Osteocyte (in vitro differentiated cells): ENCODE measurements at regions not wholly inside any gene's neighbourhood (a gene's known extent, or its start where the extent isn't known, plus 50 kb on each side); places are given as distances from the start of the nearest gene placed in this dataset.
"Not testable (repeated sequence)": the region's sequence is repeated elsewhere in the genome, so short reads cannot be mapped to it uniquely, and the experiment has no call there.

Experiments
- DNase-seq: peaks from one replicate; pipeline ENCODE4 v3.0.0; 2021; ENCODE audit warnings: mixed read lengths; ENCODE audit not compliant: unreplicated experiment; ENCODE audit errors: extremely low spot score
- H3K27ac Mint-ChIP-seq: one replicate; pipeline ENCODE4 v1.8.0; 2021; ENCODE audit warnings: mild to moderate bottlenecking, mixed read lengths; ENCODE audit not compliant: unreplicated experiment
- H3K27me3 Mint-ChIP-seq: one replicate; pipeline ENCODE4 v1.8.0; 2021; ENCODE audit warnings: mixed read lengths; ENCODE audit not compliant: unreplicated experiment
- H3K36me3 Mint-ChIP-seq: one replicate; pipeline ENCODE4 v1.8.0; 2021; ENCODE audit warnings: mixed read lengths; ENCODE audit not compliant: unreplicated experiment
- H3K4me1 Mint-ChIP-seq: one replicate; pipeline ENCODE4 v1.8.0; 2021; ENCODE audit warnings: mixed read lengths; ENCODE audit not compliant: unreplicated experiment
- H3K4me3 Mint-ChIP-seq: one replicate; pipeline ENCODE4 v1.8.0; 2021; ENCODE audit warnings: mild to moderate bottlenecking, moderate library complexity, mixed read lengths; ENCODE audit not compliant: unreplicated experiment
- H3K9me3 Mint-ChIP-seq: one replicate; pipeline ENCODE4 v1.8.0; 2021; ENCODE audit warnings: mixed read lengths; ENCODE audit not compliant: unreplicated experiment
- CTCF ChIP-seq: fragments of 200-600 bp; sonication (generic); IDR thresholded peaks from 2 replicates; pipeline ENCODE4 v1.5.0; 2021; ENCODE audit warnings: antibody characterized with exemption, mild to moderate bottlenecking, moderate library complexity

DNA sequence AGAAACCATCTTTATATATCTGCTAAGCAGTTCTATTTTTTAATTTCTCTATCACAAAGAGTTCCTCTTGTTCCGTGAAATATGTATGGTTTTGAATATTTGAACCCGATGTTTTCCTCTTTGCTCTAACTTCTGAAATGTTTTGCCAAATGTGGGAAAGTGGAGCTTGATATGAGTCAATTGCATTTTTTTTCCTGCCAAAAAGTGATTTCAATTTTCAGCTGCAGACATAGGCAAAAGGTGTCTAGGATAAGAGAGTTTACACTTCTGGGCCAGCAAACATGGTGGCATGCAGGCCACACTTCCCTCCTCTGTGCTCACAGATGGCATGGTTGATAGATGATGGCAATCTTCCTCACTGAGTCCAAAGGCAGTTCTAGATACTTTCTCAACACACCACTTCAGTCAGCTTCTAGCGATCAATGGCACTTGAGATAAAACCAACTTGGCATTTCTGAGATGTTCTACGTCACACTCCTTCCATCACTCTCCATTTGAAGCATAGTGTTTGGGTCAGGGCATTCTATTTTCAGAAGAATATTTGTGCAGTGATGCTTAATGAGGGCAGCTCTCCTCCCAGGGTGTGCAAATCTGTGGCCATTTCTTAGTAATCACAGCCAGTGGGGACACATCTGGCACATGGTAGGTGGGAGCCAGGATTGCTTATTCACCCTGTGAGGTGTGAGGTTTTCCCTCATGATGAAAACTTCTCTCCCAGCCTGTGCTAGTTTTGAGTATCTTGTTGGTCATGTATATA lies 54.4 kb upstream of the SCAF4 start:
- DNase-seq: no peak
- Mint-ChIP-seq H3K36me3 (no peaks in the 10 kb centered on the region), H3K4me3 (no peak overlapping the region), H3K27me3 (peaks cover 9% of the 10 kb centered on the region), H3K4me1 (peaks cover 10% of the 10 kb centered on the region), H3K27ac (no peak overlapping the region), H3K9me3 (no peaks in the 10 kb centered on the region)
- no peak for TF ChIP-seq CTCF

DNA sequence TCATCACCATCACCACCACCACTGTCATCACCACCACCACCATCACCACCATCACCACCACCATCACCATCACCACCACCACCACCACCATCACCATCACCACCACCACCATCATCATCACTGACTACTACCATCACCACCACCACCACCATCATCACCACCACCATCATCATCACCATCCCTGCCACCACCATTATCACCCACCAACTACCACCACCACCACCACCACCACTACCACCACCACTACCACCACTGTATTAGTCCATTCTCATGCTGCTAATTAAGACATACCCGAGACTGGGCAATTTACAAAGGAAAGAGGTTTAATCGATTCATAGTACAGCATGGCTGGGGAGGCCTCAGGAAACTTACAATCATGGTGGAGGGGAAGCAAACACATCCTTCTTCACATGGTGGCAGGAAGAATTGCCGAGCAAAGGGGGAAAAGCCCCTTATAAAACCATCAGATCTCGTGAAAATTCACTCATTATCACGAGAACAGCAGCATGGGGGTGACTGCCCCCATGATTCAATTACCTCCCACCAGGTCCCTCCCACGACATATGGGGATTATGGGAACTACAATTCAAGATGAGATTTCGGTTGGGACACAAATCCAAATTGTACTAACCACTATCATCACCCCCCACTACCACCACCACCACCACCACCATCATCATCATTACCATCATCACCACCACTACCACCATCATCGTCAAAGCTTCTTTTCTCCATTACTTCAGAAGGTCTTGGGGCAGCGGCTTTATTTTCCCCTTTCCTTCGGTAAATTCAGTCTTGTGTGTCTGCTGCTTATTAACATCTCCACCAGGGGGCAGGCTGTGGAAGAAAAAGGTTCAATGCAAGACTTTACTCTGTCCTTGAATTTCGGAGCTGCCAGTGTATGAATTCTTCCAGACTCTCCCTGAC lies 53.6 kb upstream of the SCAF4 start:
- not testable (repeated sequence) for H3K4me3 Mint-ChIP-seq, H3K27me3 Mint-ChIP-seq, H3K27ac Mint-ChIP-seq, H3K36me3 Mint-ChIP-seq, H3K9me3 Mint-ChIP-seq
- TF ChIP-seq CTCF: peak; percentile 70
- peaks cover 10% of the 10 kb centered on the region for H3K4me1 Mint-ChIP-seq
- peak; percentile 87 for DNase-seq

DNA sequence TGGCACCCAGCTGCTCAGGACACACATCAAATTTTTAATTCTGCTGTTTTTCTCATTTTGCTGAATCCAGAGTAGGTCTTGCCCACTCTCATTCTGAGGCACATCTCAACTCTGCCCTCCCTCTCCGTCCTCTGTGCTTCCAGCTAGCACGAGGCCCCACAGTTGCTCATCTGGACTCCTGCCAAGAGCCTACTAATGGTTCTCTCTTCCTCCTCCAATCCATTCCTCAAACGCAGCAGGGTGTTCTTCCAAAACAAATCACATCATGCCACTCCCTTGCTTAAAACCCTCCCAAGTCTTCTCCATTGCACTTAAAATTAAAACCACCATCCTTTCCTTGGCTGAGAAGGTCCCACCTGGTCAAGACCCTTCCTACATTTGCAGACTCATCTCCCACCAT lies 49.8 kb upstream of the SCAF4 start:
- no peak for DNase-seq
- no peak overlapping the region for H3K27ac Mint-ChIP-seq

More for the DNA sequence above, 49.8 kb upstream of the SCAF4 start:
- Mint-ChIP-seq H3K36me3 (no peaks in the 10 kb centered on the region), H3K27me3 (peaks cover under 1% of the 10 kb centered on the region), H3K4me1 (peaks cover 10% of the 10 kb centered on the region), H3K4me3 (no peak overlapping the region), H3K9me3 (no peaks in the 10 kb centered on the region)
- TF ChIP-seq CTCF: no peak
